ENCODE measurements at regions not wholly inside any gene's neighbourhood (a gene's known extent, or its start where the extent isn't known, plus 50 kb on each side); places are given as distances from the start of the nearest gene placed in this dataset.
A peak's percentile ranks its signal among the peaks of the same experiment; 100 is the strongest.

DNA sequence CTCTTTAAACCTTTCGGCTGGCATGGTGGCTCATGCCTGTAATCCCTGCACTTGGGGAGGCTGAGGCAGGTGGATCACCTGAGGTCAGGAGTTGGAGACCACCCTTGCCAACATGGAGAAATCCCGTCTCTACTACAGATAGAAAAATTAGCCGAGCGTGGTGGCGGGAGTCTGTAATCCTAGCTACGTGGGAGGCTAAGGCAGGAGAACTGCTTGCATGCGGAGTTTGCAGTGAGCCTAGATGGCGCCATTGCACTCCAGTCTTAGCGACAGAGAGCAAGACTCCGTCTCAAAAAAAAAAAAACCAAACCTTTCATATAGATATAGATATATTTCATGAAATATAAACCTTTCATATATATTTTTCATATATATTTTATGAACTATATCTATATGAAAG is 864.7 kb downstream of the TRIB2 start:
- Histone ChIP-seq H3K27ac (ENCODE audit: low read depth) (no peak overlapping the region), H3F3A (replicated peaks; ENCODE audit: low read depth) (no peaks in the 10 kb centered on the region), H3K4me3 (no peak overlapping the region), H3K4me2 (no peak overlapping the region), H2AFZ (no peak overlapping the region), H3K9me2 (ENCODE audit: insufficient read depth) (no peaks in the 10 kb centered on the region), H4K20me1 (replicated peaks; ENCODE audit: insufficient read depth) (no peaks in the 10 kb centered on the region), H3K36me3 (ENCODE audit: insufficient read depth) (no peaks in the 10 kb centered on the region), H3K27me3 (ENCODE audit: insufficient read depth) (no peaks in the 10 kb centered on the region), H3K79me2 (replicated peaks; ENCODE audit: insufficient read depth) (no peaks in the 10 kb centered on the region), H3K4me1 (ENCODE audit: insufficient read depth) (no peaks in the 10 kb centered on the region)
- DNase-seq (ENCODE audit: low spot score) (peak; percentile 57), ATAC-seq (peak; percentile 54)
- H3K9me3 Mint-ChIP-seq: peaks cover 3% of the 10 kb centered on the region; the same call in 1 of the 3 replicates
- H3K4me1 Mint-ChIP-seq: no peaks in the 10 kb centered on the region
- TF ChIP-seq, protein P1, sequence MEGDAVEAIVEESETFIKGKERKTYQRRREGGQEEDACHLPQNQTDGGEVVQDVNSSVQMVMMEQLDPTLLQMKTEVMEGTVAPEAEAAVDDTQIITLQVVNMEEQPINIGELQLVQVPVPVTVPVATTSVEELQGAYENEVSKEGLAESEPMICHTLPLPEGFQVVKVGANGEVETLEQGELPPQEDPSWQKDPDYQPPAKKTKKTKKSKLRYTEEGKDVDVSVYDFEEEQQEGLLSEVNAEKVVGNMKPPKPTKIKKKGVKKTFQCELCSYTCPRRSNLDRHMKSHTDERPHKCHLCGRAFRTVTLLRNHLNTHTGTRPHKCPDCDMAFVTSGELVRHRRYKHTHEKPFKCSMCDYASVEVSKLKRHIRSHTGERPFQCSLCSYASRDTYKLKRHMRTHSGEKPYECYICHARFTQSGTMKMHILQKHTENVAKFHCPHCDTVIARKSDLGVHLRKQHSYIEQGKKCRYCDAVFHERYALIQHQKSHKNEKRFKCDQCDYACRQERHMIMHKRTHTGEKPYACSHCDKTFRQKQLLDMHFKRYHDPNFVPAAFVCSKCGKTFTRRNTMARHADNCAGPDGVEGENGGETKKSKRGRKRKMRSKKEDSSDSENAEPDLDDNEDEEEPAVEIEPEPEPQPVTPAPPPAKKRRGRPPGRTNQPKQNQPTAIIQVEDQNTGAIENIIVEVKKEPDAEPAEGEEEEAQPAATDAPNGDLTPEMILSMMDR (conservative IDR thresholded peaks at IDR 0.05; ENCODE audit: low read depth in 2 of 2): peak; percentile 47 to 72
- no peak for TF ChIP-seq NANOG (IDR thresholded peaks at IDR 0.05; ENCODE audit: borderline replicate concordance)
- 0 out of 3 replicates have a peak, but pooled peaks cover 3% of the 10 kb centered on the region for H3K36me3 Mint-ChIP-seq (ENCODE audit: low read depth)
- no peak overlapping the region for H3K4me3 Mint-ChIP-seq
- peaks cover 3% of the 10 kb centered on the region for H3K27me3 Mint-ChIP-seq (ENCODE audit: insufficient read depth, low read depth, poor library complexity)
- no peak overlapping the region for H3K27ac Mint-ChIP-seq

DNA sequence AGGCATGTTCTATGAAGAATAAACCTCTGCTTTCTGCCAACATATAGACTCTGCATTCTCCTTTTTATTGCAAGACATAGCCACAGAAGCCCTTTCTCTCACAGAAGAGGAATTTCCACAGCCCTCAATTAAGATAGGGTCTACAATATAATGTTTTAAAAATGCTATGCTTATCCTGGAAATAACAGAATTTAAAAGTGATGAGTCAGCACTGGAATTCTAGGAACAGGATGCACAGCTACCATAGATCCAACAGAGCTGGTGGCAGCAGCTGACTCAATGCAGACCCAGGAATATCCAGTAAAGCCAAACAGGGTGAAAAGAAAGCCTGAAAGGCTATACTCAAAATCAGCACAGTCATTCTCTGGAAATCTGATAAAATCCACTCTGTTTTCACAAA is 866.9 kb downstream of the TRIB2 start:
- Mint-ChIP-seq H3K4me3 (no peak overlapping the region), H3K9me3 (peaks cover 3% of the 10 kb centered on the region; the same call in 1 of the 3 replicates), H3K4me1 (no peaks in the 10 kb centered on the region), H3K36me3 (ENCODE audit: low read depth) (0 out of 3 replicates have a peak, but pooled peaks cover 3% of the 10 kb centered on the region), H3K27me3 (ENCODE audit: insufficient read depth, low read depth, poor library complexity) (peaks cover 3% of the 10 kb centered on the region), H3K27ac (peak overlapping the region; percentile 73; the same call in 1 of the 2 replicates)
- no peaks in the 10 kb centered on the region for H3F3A ChIP-seq (replicated peaks; ENCODE audit: low read depth)
- H3K79me2 ChIP-seq (replicated peaks; ENCODE audit: insufficient read depth): no peaks in the 10 kb centered on the region
- H3K27ac ChIP-seq (ENCODE audit: low read depth): no peak overlapping the region
- no peak overlapping the region for H2AFZ ChIP-seq
- no peaks in the 10 kb centered on the region for H4K20me1 ChIP-seq (replicated peaks; ENCODE audit: insufficient read depth)
- no peaks in the 10 kb centered on the region for H3K36me3 ChIP-seq (ENCODE audit: insufficient read depth)
- no peaks in the 10 kb centered on the region for H3K9me2 ChIP-seq (ENCODE audit: insufficient read depth)
- no peak for ATAC-seq
- H3K4me1 ChIP-seq (ENCODE audit: insufficient read depth): no peaks in the 10 kb centered on the region
- H3K4me2 ChIP-seq: no peak overlapping the region
- no peak overlapping the region for H3K4me3 ChIP-seq
- no peaks in the 10 kb centered on the region for H3K27me3 ChIP-seq (ENCODE audit: insufficient read depth)
- no peak for DNase-seq (ENCODE audit: low spot score)
- TF ChIP-seq, protein P1 (conservative IDR thresholded peaks at IDR 0.05; ENCODE audit: low read depth in 2 of 2): no peak
- TF ChIP-seq, protein P2, sequence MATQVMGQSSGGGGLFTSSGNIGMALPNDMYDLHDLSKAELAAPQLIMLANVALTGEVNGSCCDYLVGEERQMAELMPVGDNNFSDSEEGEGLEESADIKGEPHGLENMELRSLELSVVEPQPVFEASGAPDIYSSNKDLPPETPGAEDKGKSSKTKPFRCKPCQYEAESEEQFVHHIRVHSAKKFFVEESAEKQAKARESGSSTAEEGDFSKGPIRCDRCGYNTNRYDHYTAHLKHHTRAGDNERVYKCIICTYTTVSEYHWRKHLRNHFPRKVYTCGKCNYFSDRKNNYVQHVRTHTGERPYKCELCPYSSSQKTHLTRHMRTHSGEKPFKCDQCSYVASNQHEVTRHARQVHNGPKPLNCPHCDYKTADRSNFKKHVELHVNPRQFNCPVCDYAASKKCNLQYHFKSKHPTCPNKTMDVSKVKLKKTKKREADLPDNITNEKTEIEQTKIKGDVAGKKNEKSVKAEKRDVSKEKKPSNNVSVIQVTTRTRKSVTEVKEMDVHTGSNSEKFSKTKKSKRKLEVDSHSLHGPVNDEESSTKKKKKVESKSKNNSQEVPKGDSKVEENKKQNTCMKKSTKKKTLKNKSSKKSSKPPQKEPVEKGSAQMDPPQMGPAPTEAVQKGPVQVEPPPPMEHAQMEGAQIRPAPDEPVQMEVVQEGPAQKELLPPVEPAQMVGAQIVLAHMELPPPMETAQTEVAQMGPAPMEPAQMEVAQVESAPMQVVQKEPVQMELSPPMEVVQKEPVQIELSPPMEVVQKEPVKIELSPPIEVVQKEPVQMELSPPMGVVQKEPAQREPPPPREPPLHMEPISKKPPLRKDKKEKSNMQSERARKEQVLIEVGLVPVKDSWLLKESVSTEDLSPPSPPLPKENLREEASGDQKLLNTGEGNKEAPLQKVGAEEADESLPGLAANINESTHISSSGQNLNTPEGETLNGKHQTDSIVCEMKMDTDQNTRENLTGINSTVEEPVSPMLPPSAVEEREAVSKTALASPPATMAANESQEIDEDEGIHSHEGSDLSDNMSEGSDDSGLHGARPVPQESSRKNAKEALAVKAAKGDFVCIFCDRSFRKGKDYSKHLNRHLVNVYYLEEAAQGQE (IDR thresholded peaks at IDR 0.05; ENCODE audit: unreplicated experiment): no peak
- no peak for TF ChIP-seq JUNB (IDR thresholded peaks at IDR 0.05; ENCODE audit: unreplicated experiment)
- TF ChIP-seq CREB1 (CRISPR knock-in tag; IDR thresholded peaks at IDR 0.05; ENCODE audit: low read depth): no peak
- TF ChIP-seq EZH2phosphoT487 (IDR thresholded peaks at IDR 0.05; ENCODE audit: unreplicated experiment): no peak
- TF ChIP-seq, protein P3, sequence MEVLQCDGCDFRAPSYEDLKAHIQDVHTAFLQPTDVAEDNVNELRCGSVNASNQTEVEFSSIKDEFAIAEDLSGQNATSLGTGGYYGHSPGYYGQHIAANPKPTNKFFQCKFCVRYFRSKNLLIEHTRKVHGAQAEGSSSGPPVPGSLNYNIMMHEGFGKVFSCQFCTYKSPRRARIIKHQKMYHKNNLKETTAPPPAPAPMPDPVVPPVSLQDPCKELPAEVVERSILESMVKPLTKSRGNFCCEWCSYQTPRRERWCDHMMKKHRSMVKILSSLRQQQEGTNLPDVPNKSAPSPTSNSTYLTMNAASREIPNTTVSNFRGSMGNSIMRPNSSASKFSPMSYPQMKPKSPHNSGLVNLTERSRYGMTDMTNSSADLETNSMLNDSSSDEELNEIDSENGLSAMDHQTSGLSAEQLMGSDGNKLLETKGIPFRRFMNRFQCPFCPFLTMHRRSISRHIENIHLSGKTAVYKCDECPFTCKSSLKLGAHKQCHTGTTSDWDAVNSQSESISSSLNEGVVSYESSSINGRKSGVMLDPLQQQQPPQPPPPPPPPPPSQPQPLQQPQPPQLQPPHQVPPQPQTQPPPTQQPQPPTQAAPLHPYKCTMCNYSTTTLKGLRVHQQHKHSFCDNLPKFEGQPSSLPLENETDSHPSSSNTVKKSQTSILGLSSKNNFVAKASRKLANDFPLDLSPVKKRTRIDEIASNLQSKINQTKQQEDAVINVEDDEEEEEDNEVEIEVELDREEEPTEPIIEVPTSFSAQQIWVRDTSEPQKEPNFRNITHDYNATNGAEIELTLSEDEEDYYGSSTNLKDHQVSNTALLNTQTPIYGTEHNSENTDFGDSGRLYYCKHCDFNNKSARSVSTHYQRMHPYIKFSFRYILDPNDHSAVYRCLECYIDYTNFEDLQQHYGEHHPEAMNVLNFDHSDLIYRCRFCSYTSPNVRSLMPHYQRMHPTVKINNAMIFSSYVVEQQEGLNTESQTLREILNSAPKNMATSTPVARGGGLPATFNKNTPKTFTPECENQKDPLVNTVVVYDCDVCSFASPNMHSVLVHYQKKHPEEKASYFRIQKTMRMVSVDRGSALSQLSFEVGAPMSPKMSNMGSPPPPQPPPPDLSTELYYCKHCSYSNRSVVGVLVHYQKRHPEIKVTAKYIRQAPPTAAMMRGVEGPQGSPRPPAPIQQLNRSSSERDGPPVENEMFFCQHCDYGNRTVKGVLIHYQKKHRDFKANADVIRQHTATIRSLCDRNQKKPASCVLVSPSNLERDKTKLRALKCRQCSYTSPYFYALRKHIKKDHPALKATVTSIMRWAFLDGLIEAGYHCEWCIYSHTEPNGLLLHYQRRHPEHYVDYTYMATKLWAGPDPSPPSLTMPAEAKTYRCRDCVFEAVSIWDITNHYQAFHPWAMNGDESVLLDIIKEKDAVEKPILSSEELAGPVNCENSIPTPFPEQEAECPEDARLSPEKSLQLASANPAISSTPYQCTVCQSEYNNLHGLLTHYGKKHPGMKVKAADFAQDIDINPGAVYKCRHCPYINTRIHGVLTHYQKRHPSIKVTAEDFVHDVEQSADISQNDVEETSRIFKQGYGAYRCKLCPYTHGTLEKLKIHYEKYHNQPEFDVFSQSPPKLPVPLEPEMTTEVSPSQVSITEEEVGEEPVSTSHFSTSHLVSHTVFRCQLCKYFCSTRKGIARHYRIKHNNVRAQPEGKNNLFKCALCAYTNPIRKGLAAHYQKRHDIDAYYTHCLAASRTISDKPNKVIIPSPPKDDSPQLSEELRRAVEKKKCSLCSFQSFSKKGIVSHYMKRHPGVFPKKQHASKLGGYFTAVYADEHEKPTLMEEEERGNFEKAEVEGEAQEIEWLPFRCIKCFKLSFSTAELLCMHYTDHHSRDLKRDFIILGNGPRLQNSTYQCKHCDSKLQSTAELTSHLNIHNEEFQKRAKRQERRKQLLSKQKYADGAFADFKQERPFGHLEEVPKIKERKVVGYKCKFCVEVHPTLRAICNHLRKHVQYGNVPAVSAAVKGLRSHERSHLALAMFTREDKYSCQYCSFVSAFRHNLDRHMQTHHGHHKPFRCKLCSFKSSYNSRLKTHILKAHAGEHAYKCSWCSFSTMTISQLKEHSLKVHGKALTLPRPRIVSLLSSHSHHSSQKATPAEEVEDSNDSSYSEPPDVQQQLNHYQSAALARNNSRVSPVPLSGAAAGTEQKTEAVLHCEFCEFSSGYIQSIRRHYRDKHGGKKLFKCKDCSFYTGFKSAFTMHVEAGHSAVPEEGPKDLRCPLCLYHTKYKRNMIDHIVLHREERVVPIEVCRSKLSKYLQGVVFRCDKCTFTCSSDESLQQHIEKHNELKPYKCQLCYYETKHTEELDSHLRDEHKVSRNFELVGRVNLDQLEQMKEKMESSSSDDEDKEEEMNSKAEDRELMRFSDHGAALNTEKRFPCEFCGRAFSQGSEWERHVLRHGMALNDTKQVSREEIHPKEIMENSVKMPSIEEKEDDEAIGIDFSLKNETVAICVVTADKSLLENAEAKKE (CRISPR knock-in tag; IDR thresholded peaks at IDR 0.05): no peak
- no peak for TF ChIP-seq POLR2AphosphoS5 (IDR thresholded peaks at IDR 0.05; ENCODE audit: low read depth)
